Stimulated activated CD8-positive, alpha-beta memory T cell treated with anti-CD3 and anti-CD28 coated beads, Interleukin-2, amount 100 ng/mL, for 1 hour (primary cell): ENCODE measurements at regions not wholly inside any gene's neighbourhood (a gene's known extent, or its start where the extent isn't known, plus 50 kb on each side); places are given as distances from the start of the nearest gene placed in this dataset.
"Not testable (repeated sequence)": the region's sequence is repeated elsewhere in the genome, so short reads cannot be mapped to it uniquely, and the experiment has no call there.

Experiments
- DNase-seq, 2 donors: peaks; one replicate each; pipeline ENCODE4 v3.0.0-alpha.2; 2020; ENCODE audit warnings: low read depth in 2 of 2

DNA sequence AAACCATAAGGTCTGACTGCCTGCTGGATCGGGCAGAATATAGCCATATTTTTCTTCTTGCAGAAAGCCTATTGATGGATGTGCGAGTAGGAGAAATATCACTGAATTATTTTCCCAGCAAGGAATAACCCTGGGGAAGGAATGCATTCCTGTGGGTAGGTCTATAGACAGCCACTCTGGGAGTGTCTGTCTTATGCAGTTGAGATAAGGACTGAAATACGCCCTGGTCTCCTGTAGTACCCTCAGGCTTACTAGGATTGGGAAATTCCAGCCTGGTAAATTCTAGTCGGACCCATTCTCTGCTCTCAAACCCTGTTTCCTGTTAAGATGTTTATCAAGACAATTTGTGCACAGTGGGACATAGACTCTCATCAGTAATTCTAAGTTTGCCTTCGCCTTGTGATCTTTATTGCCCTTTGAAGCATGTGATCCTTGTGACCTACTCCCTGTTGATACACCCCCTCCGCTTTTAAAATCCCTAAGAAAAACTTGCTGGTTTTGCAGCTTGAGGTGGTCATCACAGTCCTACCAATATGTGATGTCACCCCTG is 506.3 kb downstream of the SOX11 start:
- DNase-seq: not testable (repeated sequence)

GRCh38 chr2:6202756-6203155 is 510.6 kb downstream of the SOX11 start:
- DNase-seq: no peak

DNA sequence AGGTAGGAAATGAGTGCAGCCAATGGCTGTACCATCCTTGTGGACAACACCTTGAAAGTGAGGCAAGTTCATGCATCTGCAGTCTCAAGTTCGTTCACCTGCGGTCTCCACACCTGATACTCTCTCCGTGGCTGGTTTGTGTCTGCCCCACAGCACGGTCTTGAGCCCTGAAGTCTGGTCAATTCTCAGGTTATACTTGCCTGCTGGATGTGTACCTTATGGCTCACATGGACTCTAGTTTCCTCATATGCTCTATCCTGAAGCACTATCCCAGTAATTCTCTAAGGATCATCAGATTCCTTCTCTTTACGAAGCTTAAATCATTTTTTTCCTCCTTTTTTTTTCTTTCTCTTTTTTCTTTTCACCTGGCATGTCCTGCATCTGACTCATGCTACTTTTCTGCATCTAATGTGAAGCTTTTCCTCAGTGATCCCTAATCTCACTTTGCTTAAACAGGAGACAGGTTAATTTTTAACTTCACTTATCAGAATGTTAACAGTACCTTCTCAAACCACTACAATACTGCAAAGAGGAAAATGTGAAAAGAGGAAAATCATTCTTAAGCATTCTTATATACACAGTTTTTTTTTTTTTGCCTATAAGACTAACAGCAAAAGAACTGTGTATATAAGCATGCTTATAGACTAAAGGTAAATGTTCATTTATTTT is 511.2 kb downstream of the SOX11 start:
- DNase-seq: no peak

DNA sequence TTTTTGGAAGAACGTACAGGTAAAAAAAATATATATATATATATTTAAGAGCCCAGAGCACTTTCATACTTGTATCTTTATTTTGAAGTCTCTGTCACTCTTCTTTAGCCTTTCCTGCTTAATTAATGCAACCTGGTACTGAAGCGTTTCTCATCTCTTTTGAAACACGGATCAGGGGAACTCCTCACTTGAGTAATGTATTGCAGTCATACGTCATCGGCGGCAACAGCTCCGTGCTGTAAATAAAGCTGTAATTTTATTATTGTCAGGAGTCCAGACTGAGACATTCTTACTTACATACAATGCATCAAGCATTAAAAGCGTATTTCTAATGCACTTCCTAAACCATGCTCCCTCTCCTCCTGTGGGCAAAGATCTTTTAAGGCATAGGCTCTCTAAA is 514.7 kb downstream of the SOX11 start:
- no peak for DNase-seq

- no peak for DNase-seq
Measured at GRCh38 chr2:6211236-6211635, 519.1 kb downstream of the SOX11 start.

DNA sequence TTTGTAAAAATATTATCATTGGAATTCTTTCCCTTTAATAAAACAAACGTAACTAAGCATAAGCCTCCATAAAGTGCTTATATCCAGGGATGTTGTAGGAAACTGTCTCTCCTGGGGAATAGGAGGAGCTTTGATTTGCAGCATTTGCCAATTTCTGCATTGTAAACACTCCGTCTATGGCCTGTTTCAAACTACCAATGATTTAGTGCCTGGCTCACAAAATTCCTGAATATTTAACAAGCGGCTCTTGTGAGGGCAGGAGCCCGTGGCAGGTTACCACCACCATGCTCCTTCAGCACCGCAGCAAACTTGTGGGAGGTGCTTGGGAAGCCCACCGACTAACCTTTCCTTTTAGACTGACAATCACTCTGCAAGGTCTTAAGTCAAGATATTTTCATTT is 520.3 kb downstream of the SOX11 start:
- DNase-seq: no peak

- no peak for DNase-seq
Measured at GRCh38 chr2:6213056-6213780, 521.0 kb downstream of the SOX11 start.

- no peak for DNase-seq
Measured at GRCh38 chr2:6214471-6214870, 522.3 kb downstream of the SOX11 start.

GRCh38 chr2:6215053-6215452 is 522.9 kb downstream of the SOX11 start:
- DNase-seq: no peak

DNA sequence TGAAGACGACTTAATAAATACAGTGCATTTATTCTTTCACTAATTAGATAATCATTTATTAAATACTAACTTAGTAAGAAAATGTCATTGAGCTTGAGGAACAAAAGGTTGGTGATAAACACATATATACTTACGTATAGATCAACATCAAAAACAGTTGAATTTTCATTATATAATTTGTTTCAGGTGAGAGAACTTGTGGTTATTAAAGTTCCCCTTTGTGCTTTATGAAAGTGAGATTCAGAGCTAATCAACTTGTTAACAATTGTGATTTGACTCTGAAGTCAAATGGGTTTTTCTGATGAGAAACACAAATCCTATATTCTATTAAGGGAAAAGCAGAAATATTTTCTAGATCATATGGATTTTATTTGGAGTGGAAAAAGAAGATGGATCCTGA is 524.0 kb downstream of the SOX11 start:
- DNase-seq: no peak

DNA sequence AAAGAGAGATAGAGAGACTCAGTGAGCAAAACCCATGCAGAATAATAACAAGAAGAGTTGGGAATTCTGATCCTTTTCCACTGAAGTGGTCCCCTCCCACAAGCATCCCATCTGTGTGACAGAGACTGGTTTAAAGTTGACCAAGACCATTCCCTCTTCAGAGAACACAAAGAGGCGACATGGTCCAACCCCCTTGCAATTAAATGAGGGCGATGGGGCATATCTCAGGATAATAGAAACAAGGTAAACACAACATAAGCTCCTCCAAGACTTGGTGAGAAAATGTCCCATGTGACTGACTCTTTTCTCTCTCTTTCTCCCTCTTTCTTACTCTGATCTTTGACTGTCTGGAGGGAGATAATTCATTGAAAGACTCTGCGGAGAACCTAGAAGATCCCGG is 526.7 kb downstream of the SOX11 start:
- no peak for DNase-seq

DNA sequence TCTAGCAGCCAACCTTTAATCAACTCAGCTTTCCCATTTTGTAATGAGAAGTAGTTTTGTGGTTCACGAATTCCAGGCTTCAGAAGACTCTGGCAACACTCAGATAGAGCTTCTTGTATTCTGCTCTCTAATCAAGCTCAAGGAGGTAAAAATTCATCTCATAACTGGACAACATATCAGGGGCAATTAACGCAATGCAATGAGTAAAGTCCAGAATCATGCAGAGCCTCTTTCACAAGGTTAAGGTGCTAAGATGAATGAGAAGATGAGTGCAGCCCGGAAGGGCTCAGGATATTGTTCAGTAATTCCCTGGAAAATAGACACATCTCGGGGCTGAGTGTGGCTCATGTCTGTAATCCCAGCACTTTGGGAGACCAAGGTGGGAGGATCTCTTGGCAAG is 527.7 kb downstream of the SOX11 start:
- DNase-seq: no peak

- no peak for DNase-seq
Measured at GRCh38 chr2:6222296-6222695, 530.1 kb downstream of the SOX11 start.

DNA sequence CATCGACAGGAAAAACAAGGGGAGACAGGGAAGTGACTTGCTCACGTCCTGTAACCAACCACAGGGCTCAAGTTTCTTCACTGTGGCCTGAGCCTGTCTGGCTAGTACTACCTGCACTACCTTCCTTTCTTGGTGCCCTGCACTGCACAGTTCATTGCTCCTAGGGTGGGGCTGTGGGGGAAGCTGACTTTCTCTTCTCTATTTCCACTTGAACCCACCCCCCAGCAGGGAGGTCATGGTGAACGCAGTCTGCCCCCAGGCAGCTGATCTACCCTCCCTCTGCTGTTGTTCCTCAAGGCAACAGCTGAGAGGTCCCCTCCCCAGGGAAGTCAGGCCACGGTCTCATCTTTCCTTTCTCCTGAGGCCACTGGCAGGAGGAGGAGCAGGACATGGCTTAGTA is 532.1 kb downstream of the SOX11 start:
- no peak for DNase-seq

GRCh38 chr2:6228251-6228650 is 536.1 kb downstream of the SOX11 start:
- no peak for DNase-seq

GRCh38 chr2:6231166-6231565 is 539.0 kb downstream of the SOX11 start:
- no peak for DNase-seq

- no peak for DNase-seq
Measured at GRCh38 chr2:6233993-6234392, 541.8 kb downstream of the SOX11 start.

DNA sequence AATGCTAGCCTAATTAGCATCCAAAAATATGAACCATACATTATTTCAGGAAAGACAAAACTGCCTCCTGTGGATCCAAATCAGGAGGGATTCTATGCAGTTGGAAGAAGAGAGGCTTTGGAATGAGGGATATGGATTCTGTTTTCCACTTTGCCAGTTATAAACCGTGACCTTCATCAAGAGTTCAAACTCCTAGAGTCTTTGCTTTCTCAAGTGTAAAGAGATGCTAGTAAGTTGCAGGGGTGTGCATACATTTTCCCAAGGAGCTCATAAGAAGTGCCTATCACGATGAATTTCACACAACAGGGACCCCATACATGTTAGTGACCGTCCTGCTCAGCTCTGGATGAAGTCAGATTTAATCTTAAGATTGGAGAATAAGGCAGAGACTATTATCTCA is 542.5 kb downstream of the SOX11 start:
- DNase-seq: no peak

- no peak for DNase-seq
Measured at GRCh38 chr2:6236317-6236716, 544.1 kb downstream of the SOX11 start.

DNA sequence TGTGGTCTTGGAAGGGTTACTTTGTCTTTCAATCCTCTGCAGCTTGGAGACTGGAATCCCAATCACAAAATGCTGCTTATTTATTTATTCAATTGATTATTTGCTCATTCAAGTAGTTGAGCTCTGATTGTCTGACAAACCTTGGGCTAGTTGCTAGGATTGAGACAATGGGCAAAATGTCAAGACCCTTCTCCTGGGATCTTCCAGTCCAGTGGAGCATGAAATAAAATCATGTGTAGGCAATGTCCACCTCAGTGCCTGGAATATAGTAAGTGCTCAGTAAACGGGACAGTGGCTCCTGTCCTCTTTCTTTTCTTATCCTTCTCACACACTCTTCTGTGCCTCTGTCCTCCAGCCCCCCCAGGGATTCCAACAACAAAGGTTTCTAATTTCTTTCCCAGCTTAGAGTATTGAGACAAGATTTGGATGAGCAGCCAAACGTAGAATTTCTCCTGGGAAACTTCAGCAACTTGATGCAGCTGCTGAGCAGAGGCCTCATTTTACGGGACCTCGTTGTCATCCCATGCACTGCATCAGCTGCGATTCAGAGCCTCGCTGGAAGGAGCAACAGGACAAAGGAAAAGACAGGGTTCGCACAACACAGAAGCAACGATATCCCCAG is 545.0 kb downstream of the SOX11 start:
- no peak for DNase-seq

DNA sequence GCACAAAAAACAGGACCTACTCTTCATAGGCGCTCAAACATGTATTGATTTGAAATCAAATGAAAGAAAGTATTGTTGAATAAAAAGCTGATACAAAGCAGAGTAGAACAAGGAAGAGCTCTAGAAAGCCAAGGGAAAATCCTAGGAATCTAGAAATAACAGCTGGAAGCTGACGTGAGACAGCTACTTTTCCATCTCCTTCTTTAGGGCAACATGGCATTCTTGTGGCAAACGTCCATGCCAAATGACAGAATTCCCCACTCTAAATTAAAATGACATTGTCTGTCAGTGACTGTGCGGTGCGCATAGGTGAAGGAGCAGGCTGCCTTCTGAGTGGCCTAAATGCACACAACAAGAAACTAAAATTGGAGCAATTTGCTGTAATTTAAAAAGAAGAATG is 557.4 kb downstream of the SOX11 start:
- no peak for DNase-seq

GRCh38 chr2:6254441-6254840 is 562.3 kb downstream of the SOX11 start:
- DNase-seq: no peak

DNA sequence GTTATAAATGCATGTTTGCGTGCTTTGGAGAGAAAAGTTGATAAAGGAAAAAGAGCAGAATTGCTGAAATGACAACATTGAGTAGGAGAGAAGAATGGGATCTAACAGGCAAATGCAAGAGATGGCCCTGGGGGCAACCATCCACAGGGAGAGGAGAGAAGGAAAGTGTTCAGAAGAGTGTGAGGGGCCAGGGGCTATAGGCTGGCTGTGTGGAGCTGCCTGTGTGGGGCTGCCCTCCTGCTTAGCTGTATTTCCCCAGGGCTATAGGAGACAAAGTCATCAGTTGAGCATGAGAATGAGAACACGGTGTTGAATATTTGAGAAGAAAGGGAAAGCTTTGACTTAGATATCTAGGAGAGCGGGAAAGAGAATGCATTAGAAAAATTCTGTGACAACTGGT is 572.0 kb downstream of the SOX11 start:
- no peak for DNase-seq
